ENCODE measurements at regions not wholly inside any gene's neighbourhood (a gene's known extent, or its start where the extent isn't known, plus 50 kb on each side); places are given as distances from the start of the nearest gene placed in this dataset.

DNA sequence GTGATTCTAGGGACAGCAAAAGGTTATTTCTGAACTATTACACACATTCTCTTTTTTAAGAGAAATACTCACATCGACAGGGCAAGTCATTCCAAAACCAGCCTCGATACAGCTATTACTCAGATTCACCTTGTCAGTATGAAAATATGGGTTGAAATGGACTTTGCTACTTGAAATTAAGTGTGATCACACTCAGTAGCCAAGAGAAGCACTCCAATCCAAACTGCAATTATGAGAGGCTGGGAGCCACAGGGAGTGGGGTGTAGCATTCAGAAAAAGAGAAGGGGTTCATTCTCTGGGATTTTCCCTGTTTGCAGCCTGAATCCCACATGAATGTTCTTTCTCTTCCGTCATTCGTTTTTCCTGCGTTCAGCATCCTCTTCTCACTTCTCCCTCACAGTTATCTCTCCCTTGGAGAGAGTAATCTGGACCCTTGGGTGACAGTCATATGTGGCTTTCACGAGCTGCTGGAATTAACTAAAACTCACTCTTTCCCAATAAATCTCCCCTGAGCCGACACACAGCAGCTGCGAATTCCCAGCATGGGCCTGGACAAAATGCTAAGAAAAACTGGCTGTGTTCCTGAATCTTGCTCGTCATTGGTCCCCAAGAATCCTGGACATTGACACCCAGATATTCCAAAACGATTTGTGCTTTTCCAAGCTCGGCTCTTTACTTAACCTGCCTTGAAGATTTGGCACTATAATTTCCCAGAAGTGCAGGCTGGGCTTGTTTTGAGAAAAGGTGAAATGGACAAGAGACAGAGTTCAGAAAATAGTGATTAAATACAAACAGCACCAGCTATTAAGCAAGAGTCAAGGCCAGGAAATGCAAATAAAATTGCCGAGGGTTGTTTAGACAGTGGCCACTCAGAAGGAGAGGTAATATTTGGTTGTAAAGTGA is 199.5 kb upstream of the PLEKHG7 start:
- Histone ChIP-seq H3K36me3 (ENCODE audit: control insufficient read depth in 1 of 2, insufficient read depth in 2 of 2, low read length in 1 of 2) (no peaks in the 10 kb centered on the region), H3K4me3 (ENCODE audit: low read length in 2 of 2) (no peak overlapping the region), H3K27me3 (ENCODE audit: control insufficient read depth in 1 of 2, insufficient read depth in 2 of 2, low read length in 1 of 2) (no peaks in the 10 kb centered on the region), H3K4me1 (ENCODE audit: control insufficient read depth in 1 of 2, insufficient read depth in 2 of 2, low read length in 2 of 2) (peaks cover 0 to 2% of the 10 kb centered on the region in 2 donors), H3K9me3 (ENCODE audit: control insufficient read depth, low read length) (no peaks in the 10 kb centered on the region), H3K27ac (ENCODE audit: low read depth in 1 of 2, low read length in 2 of 2) (peak overlapping the region in 1 of 2 donors; percentile 23)
- no peak for ATAC-seq (ENCODE audit: low FRiP score)
- 42 to 43% methylated on average over 12 of the region's 12 CpGs for WGBS, 2 donors
- intact Hi-C loops (cut with DNase I) = loop anchor here in 1 of 2 donors (10.0 kb wide), 1 partner anchor 358 kb away; the partner anchor contains the start of gene BTG1
- no peak for DNase-seq

DNA sequence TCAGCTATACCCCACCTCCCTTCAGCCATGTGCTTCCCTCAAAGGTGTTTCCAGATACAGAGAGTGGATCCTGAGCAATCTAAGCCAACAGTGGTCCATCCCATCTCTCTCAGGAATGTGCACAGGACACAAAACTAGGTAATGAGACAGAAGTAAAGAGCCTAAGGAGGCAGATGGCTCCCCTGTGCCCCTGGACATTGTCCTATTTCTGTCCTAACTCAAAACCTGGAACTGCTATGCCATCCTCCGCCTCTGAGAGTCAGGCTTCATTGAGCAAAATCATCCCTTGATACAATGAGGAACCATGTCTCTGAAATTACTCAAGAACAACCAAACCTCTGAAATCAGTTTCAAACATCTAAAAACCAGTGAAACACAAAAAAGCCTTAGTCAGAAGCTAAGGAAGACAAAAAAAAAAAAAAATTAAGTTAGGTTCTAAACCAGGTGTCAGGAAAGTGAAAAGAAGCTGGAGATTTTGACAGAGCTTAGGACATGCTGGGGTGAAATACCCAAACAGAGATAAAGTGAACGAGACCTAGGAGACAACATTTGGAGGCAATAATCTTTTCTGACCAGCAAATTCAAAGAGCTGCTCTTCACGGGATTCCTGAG is 200.3 kb upstream of the PLEKHG7 start:
- DNase-seq = no peak
- no peaks in the 10 kb centered on the region for H3K9me3 ChIP-seq (ENCODE audit: control insufficient read depth, low read length)
- no peaks in the 10 kb centered on the region for H3K27me3 ChIP-seq (ENCODE audit: control insufficient read depth in 1 of 2, insufficient read depth in 2 of 2, low read length in 1 of 2)
- ATAC-seq (ENCODE audit: low FRiP score) = no peak
- H3K4me3 ChIP-seq (ENCODE audit: low read length in 2 of 2) = no peak overlapping the region
- WGBS, 2 donors = 88 to 91% methylated on average over 3 of the region's 3 CpGs
- peaks cover 0 to 2% of the 10 kb centered on the region in 2 donors for H3K4me1 ChIP-seq (ENCODE audit: control insufficient read depth in 1 of 2, insufficient read depth in 2 of 2, low read length in 2 of 2)
- H3K27ac ChIP-seq (ENCODE audit: low read depth in 1 of 2, low read length in 2 of 2) = no peak overlapping the region
- no peaks in the 10 kb centered on the region for H3K36me3 ChIP-seq (ENCODE audit: control insufficient read depth in 1 of 2, insufficient read depth in 2 of 2, low read length in 1 of 2)
- intact Hi-C loops (cut with DNase I) = loop anchor here in 1 of 2 donors (10.0 kb wide), 1 partner anchor 358 kb away; the partner anchor contains the start of gene BTG1

- no peak overlapping the region for H3K27ac ChIP-seq (ENCODE audit: low read depth in 1 of 2, low read length in 2 of 2)
- H3K4me3 ChIP-seq (ENCODE audit: low read length in 2 of 2) = no peak overlapping the region
- H3K27me3 ChIP-seq (ENCODE audit: control insufficient read depth in 1 of 2, insufficient read depth in 2 of 2, low read length in 1 of 2) = no peaks in the 10 kb centered on the region
- H3K4me1 ChIP-seq (ENCODE audit: control insufficient read depth in 1 of 2, insufficient read depth in 2 of 2, low read length in 2 of 2) = no peaks in the 10 kb centered on the region
- intact Hi-C loops (cut with DNase I) = no loop called here
- no peak for DNase-seq
- no peaks in the 10 kb centered on the region for H3K9me3 ChIP-seq (ENCODE audit: control insufficient read depth, low read length)
- WGBS, 2 donors = 69 to 72% methylated on average over 1 of the region's 1 CpG
- H3K36me3 ChIP-seq (ENCODE audit: control insufficient read depth in 1 of 2, insufficient read depth in 2 of 2, low read length in 1 of 2) = no peaks in the 10 kb centered on the region
- ATAC-seq (ENCODE audit: low FRiP score) = no peak
These were observed 206.0 kb upstream of the PLEKHG7 start for GRCh38 chr12:92496790-92497189.

GRCh38 chr12:92495108-92495507 is 207.7 kb upstream of the PLEKHG7 start:
- no peak overlapping the region for H3K4me3 ChIP-seq (ENCODE audit: low read length in 2 of 2)
- intact Hi-C loops (cut with DNase I) = no loop called here
- no peaks in the 10 kb centered on the region for H3K4me1 ChIP-seq (ENCODE audit: control insufficient read depth in 1 of 2, insufficient read depth in 2 of 2, low read length in 2 of 2)
- DNase-seq = no peak
- no peaks in the 10 kb centered on the region for H3K36me3 ChIP-seq (ENCODE audit: control insufficient read depth in 1 of 2, insufficient read depth in 2 of 2, low read length in 1 of 2)
- H3K27me3 ChIP-seq (ENCODE audit: control insufficient read depth in 1 of 2, insufficient read depth in 2 of 2, low read length in 1 of 2) = no peaks in the 10 kb centered on the region
- H3K27ac ChIP-seq (ENCODE audit: low read depth in 1 of 2, low read length in 2 of 2) = no peak overlapping the region
- no peak for ATAC-seq (ENCODE audit: low FRiP score)
- H3K9me3 ChIP-seq (ENCODE audit: control insufficient read depth, low read length) = no peaks in the 10 kb centered on the region

DNA sequence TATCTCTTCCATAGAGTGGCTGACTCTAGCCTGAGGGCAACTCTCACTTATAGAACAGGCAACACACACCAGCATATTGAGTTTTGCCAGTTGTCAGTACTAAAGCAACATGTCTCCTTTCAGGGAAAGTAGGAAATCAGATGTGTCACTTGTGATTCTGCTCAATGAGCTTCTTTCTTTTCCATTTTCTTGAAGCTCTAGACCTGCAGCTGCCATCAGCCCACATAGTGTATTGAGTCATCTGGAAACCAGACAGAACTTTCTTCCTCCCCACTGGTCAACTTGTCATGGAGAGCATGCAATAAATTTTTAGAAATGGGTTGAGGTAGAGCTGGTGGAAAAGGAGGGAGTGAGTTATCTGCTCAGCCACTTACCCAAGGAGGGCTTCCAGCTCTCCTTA is 209.0 kb upstream of the PLEKHG7 start:
- Histone ChIP-seq H3K27ac (ENCODE audit: low read depth in 1 of 2, low read length in 2 of 2) (no peak overlapping the region), H3K27me3 (ENCODE audit: control insufficient read depth in 1 of 2, insufficient read depth in 2 of 2, low read length in 1 of 2) (no peaks in the 10 kb centered on the region), H3K9me3 (ENCODE audit: control insufficient read depth, low read length) (no peaks in the 10 kb centered on the region), H3K4me1 (ENCODE audit: control insufficient read depth in 1 of 2, insufficient read depth in 2 of 2, low read length in 2 of 2) (no peaks in the 10 kb centered on the region), H3K4me3 (ENCODE audit: low read length in 2 of 2) (no peak overlapping the region), H3K36me3 (ENCODE audit: control insufficient read depth in 1 of 2, insufficient read depth in 2 of 2, low read length in 1 of 2) (no peaks in the 10 kb centered on the region)
- intact Hi-C loops (cut with DNase I) = no loop called here
- DNase-seq (no peak), ATAC-seq (ENCODE audit: low FRiP score) (no peak)

- DNase-seq (no peak), ATAC-seq (ENCODE audit: low FRiP score) (no peak)
- H3K4me1 ChIP-seq (ENCODE audit: control insufficient read depth in 1 of 2, insufficient read depth in 2 of 2, low read length in 2 of 2) = no peaks in the 10 kb centered on the region
- no peaks in the 10 kb centered on the region for H3K9me3 ChIP-seq (ENCODE audit: control insufficient read depth, low read length)
- H3K27ac ChIP-seq (ENCODE audit: low read depth in 1 of 2, low read length in 2 of 2) = no peak overlapping the region
- no peaks in the 10 kb centered on the region for H3K27me3 ChIP-seq (ENCODE audit: control insufficient read depth in 1 of 2, insufficient read depth in 2 of 2, low read length in 1 of 2)
- no peak overlapping the region for H3K4me3 ChIP-seq (ENCODE audit: low read length in 2 of 2)
- no peaks in the 10 kb centered on the region for H3K36me3 ChIP-seq (ENCODE audit: control insufficient read depth in 1 of 2, insufficient read depth in 2 of 2, low read length in 1 of 2)
- intact Hi-C loops (cut with DNase I) = no loop called here
- 95 to 97% methylated on average over 2 of the region's 2 CpGs for WGBS, 2 donors
These were observed 209.8 kb upstream of the PLEKHG7 start for GRCh38 chr12:92492995-92493394.

DNA sequence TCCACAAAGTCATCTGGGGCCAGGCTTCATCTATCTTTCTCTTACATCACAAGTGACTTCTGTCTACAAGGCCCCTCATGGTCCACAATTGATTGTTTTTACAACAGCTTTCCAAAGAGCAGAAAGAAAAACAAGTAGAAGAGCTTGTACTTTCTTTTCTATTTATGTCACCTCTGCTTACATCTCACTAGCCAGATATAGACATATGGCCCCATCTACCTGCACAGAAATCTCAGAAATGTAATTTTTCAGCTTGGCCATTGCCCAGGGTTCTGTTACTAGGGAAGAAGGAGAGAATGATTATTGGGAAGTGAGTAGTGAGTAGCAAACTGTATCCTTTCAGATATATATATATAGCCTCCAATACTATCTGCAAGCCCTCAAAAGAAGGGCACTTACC is 210.5 kb upstream of the PLEKHG7 start:
- no peak for ATAC-seq (ENCODE audit: low FRiP score)
- intact Hi-C loops (cut with DNase I) = no loop called here
- Histone ChIP-seq H3K27ac (ENCODE audit: low read depth in 1 of 2, low read length in 2 of 2) (no peak overlapping the region), H3K9me3 (ENCODE audit: control insufficient read depth, low read length) (no peaks in the 10 kb centered on the region), H3K4me3 (ENCODE audit: low read length in 2 of 2) (no peak overlapping the region), H3K36me3 (ENCODE audit: control insufficient read depth in 1 of 2, insufficient read depth in 2 of 2, low read length in 1 of 2) (no peaks in the 10 kb centered on the region), H3K4me1 (ENCODE audit: control insufficient read depth in 1 of 2, insufficient read depth in 2 of 2, low read length in 2 of 2) (no peaks in the 10 kb centered on the region), H3K27me3 (ENCODE audit: control insufficient read depth in 1 of 2, insufficient read depth in 2 of 2, low read length in 1 of 2) (no peaks in the 10 kb centered on the region)
- DNase-seq = no peak

DNA sequence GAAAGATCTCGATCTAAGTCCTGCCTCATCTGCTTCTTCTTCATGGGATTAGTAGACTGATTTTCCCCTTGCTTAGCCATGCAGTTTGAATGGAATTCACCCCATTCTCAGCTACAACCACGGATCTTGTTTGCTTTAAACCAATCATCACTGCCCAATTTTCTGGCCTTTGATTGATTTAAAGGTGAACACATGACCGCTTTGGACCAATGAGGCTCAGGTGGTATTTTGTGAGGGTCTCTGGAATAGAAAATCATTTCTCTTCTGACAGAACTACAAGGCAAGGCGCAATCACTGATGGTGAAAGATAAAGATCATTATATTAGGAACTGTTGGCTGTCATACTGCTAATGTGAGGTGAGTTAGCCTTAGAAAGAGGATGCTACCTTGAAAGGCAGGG is 213.0 kb upstream of the PLEKHG7 start:
- no peak overlapping the region for H3K27ac ChIP-seq (ENCODE audit: low read depth in 1 of 2, low read length in 2 of 2)
- 81 to 84% methylated on average over 4 of the region's 4 CpGs for WGBS, 2 donors
- H3K36me3 ChIP-seq (ENCODE audit: control insufficient read depth in 1 of 2, insufficient read depth in 2 of 2, low read length in 1 of 2) = no peaks in the 10 kb centered on the region
- H3K9me3 ChIP-seq (ENCODE audit: control insufficient read depth, low read length) = no peaks in the 10 kb centered on the region
- ATAC-seq (ENCODE audit: low FRiP score) = no peak
- H3K4me3 ChIP-seq (ENCODE audit: low read length in 2 of 2) = no peak overlapping the region
- intact Hi-C loops (cut with DNase I) = no loop called here
- no peak for DNase-seq
- no peaks in the 10 kb centered on the region for H3K27me3 ChIP-seq (ENCODE audit: control insufficient read depth in 1 of 2, insufficient read depth in 2 of 2, low read length in 1 of 2)
- no peaks in the 10 kb centered on the region for H3K4me1 ChIP-seq (ENCODE audit: control insufficient read depth in 1 of 2, insufficient read depth in 2 of 2, low read length in 2 of 2)

GRCh38 chr12:92488735-92489134 is 214.1 kb upstream of the PLEKHG7 start:
- H3K9me3 ChIP-seq (ENCODE audit: control insufficient read depth, low read length) = no peaks in the 10 kb centered on the region
- ATAC-seq (ENCODE audit: low FRiP score) (no peak), DNase-seq (no peak)
- H3K27me3 ChIP-seq (ENCODE audit: control insufficient read depth in 1 of 2, insufficient read depth in 2 of 2, low read length in 1 of 2) = no peaks in the 10 kb centered on the region
- no peaks in the 10 kb centered on the region for H3K4me1 ChIP-seq (ENCODE audit: control insufficient read depth in 1 of 2, insufficient read depth in 2 of 2, low read length in 2 of 2)
- WGBS, 2 donors = 92 to 93% methylated on average over 4 of the region's 4 CpGs
- no peaks in the 10 kb centered on the region for H3K36me3 ChIP-seq (ENCODE audit: control insufficient read depth in 1 of 2, insufficient read depth in 2 of 2, low read length in 1 of 2)
- intact Hi-C loops (cut with DNase I) = no loop called here
- H3K27ac ChIP-seq (ENCODE audit: low read depth in 1 of 2, low read length in 2 of 2) = no peak overlapping the region
- no peak overlapping the region for H3K4me3 ChIP-seq (ENCODE audit: low read length in 2 of 2)
